HG03565 (cell line): ENCODE measurements at regions not wholly inside any gene's neighbourhood (a gene's known extent, or its start where the extent isn't known, plus 50 kb on each side); places are given as distances from the start of the nearest gene placed in this dataset.
A peak's percentile ranks its signal among the peaks of the same experiment; 100 is the strongest.
"Not testable (repeated sequence)": the region's sequence is repeated elsewhere in the genome, so short reads cannot be mapped to it uniquely, and the experiment has no call there.

Source experiments
- ATAC-seq: cut with Tn5 transposase; IDR thresholded peaks from one replicate; pipeline ENCODE4 v1.9.1; 2021; ENCODE audit warnings: mild to moderate bottlenecking, moderate library complexity; ENCODE audit not compliant: unreplicated experiment

- ATAC-seq = not testable (repeated sequence)
These were observed 54.2 kb downstream of the DBET start for GRCh38 chr4:190118519-190118918.

DNA sequence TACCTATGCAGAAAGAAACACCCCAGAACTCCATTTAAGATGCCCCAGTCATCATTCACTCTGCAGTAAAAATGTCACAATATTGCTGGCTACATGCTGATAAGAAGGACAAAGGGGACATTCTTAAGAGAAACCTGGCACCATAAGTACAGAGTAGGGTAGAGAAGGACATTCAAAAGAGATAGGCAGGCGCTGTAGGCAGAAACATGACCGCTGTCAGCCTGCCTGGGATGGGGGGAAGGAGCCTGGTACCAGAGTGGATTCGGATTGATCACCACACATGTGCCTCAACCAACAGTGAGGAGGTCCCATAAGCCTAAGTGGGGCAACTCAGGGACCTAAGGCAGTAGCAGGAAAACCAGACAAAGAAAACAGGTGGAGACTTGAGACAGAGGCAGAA is 54.1 kb upstream of the DUX4 start:
- ATAC-seq = not testable (repeated sequence)

DNA sequence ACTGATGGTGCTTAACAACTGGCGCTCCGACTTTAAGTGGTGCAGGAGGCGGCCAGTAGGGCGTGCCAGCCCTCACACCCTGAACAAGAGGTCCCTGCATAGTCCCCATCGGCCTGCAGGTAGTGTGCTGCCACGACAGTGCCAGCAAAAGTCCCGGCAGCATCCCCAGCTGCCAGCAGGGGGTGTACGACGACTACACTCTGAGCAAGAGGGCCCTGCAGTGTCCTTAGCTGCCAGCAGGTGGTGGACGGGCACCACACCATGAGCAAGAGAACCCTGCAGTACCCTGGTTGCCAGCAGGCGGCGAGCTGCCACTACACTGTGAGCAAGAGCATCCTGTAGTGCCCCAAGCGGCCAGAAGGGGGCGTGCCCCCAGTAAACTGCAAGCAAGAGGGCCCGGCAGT is 53.5 kb upstream of the DUX4 start:
- peak; percentile 53 for ATAC-seq

- peak; percentile 39 for ATAC-seq
These were observed 53.0 kb upstream of the DUX4 start for GRCh38 chr4:190120537-190121001.

- ATAC-seq = not testable (repeated sequence)
These were observed 52.4 kb upstream of the DUX4 start for GRCh38 chr4:190121076-190121671.

DNA sequence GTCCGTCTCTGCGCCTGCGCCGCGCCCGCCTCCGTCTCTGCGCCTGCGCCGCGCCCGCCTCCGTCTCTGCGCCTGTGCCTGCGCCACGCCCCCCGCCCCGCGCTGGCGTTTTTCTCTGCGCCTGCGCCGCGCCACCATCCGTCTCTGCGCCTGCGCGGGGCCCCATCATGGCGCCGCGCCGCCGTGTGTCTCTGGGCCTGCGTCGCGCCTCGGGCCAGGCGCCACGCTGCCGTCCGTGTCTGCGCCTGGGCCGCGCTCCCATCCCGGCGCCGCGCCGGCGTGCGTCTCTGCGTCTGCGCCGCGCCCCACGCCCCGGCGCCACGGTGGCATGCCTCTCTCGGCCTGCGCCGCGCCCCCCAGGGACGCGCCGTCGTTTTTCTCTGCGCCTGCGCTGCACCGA is 51.8 kb upstream of the DUX4 start:
- ATAC-seq = no peak

DNA sequence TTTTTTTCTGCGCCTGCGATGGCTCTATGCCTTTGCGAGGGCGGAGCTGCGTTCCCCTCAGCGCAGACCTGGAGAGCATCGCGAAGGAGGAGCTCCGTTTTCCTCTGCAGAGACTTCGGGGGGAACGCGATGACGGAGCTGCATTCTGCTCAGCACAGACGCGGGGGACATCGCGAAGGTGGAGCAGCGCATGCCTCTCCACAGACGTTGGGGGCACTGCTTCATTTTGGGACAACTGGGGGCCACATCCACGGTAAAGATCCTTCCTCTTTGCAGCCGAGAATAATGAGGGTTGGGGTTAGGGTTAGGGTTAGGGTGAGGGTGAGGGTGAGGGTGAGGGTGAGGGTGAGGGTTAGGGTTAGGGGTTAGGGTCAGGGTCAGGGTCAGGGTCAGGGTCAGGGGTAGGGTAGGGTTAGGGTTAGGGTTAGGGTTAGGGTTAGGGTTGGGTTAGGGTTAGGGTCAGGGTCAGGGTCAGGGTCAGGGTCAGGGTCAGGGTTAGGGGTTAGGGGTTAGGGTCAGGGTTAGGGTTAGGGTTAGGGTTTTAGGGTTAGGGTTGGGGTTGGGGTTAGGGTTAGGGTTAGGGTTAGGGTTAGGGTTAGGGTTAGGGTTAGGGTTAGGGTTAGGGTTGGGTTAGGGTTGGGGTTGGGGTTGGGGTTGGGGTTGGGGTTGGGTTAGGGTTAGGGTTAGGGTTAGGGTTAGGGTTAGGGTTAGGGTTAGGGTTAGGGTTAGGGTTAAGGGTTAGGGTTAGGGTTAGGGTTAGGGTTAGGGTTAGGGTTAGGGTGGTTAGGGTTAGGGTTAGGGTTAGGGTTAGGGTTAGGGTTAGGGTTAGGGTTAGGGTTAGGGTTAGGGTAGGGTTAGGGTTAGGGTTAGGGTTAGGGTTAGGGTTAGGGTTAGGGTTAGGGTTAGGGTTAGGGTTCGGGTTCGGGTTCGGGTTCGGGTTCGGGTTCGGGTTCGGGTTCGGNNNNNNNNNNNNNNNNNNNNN is 51.1 kb upstream of the DUX4 start:
- not testable (repeated sequence) for ATAC-seq
